ENCODE measurements at regions not wholly inside any gene's neighbourhood (a gene's known extent, or its start where the extent isn't known, plus 50 kb on each side); places are given as distances from the start of the nearest gene placed in this dataset.

- TF ChIP-seq MXI1 (IDR thresholded peaks at IDR 0.05; ENCODE audit: borderline replicate concordance, low read depth, low read length) (peak; percentile 48; the same call in 1 of the 3 replicates), ZSCAN29 (CRISPR knock-in tag; conservative IDR thresholded peaks at IDR 0.05) (0 out of 2 replicates have a peak, but pooled peaks have one; percentile 57), TOE1 (CRISPR knock-in tag; IDR thresholded peaks at IDR 0.05) (no peak), MIER2 (CRISPR knock-in tag; IDR thresholded peaks at IDR 0.05) (peak; percentile 84), ZNF883 (CRISPR knock-in tag; IDR thresholded peaks at IDR 0.05; ENCODE audit: not compliant biosample characterization) (peak; percentile 54), CBX5 (CRISPR knock-in tag; IDR thresholded peaks at IDR 0.05; ENCODE audit: borderline replicate concordance) (peak; percentile 91), TOPORS (CRISPR knock-in tag; IDR thresholded peaks at IDR 0.05) (peak; percentile 82; the same call in 1 of the 2 replicates), IRX3 (CRISPR knock-in tag; IDR thresholded peaks at IDR 0.05; ENCODE audit: borderline replicate concordance, low read depth) (no peak), SYNCRIP (IDR thresholded peaks at IDR 0.05; ENCODE audit: insufficient read depth, low read depth, low read length) (no peak), TBX2 (CRISPR knock-in tag; IDR thresholded peaks at IDR 0.05; ENCODE audit: borderline replicate concordance) (peak; percentile 84), ZNF124 (CRISPR knock-in tag; IDR thresholded peaks at IDR 0.05) (0 out of 2 replicates have a peak, but pooled peaks have one; percentile 92), ZBTB37 (CRISPR knock-in tag; IDR thresholded peaks at IDR 0.05) (no peak), FOXP1 (IDR thresholded peaks at IDR 0.05) (peak; percentile 85), FOXP1 (CRISPR knock-in tag; IDR thresholded peaks at IDR 0.05) (peak; percentile 97), SATB2 (CRISPR knock-in tag; IDR thresholded peaks at IDR 0.05) (no peak), ZKSCAN1 (IDR thresholded peaks at IDR 0.05; ENCODE audit: low read length) (no peak), ZFY (CRISPR knock-in tag; IDR thresholded peaks at IDR 0.05) (peak; percentile 40; the same call in 1 of the 2 replicates), SOX6 (IDR thresholded peaks at IDR 0.05) (no peak), SOX6 (CRISPR knock-in tag; IDR thresholded peaks at IDR 0.05) (peak; percentile 94), HOXA9 (CRISPR knock-in tag; IDR thresholded peaks at IDR 0.05; ENCODE audit: borderline replicate concordance) (no peak), TSC22D2 (CRISPR knock-in tag; IDR thresholded peaks at IDR 0.05; ENCODE audit: borderline replicate concordance) (0 out of 2 replicates have a peak, but pooled peaks have one; percentile 54), ZXDC (CRISPR knock-in tag; IDR thresholded peaks at IDR 0.05) (no peak), ZNF282 (IDR thresholded peaks at IDR 0.05; ENCODE audit: partially characterized antibody) (no peak), CCDC6 (CRISPR knock-in tag; IDR thresholded peaks at IDR 0.05) (peak; percentile 81; the same call in 1 of the 2 replicates), KAT8 (CRISPR knock-in tag; IDR thresholded peaks at IDR 0.05) (peak; percentile 79; the same call in 1 of the 2 replicates), TEF (CRISPR knock-in tag; IDR thresholded peaks at IDR 0.05) (no peak), GABPA (IDR thresholded peaks at IDR 0.05; ENCODE audit: low read depth, low read length) (no peak), GABPA (CRISPR knock-in tag; IDR thresholded peaks at IDR 0.05; ENCODE audit: low read depth) (peak; percentile 59), SNAPC5 (CRISPR knock-in tag; IDR thresholded peaks at IDR 0.05; ENCODE audit: borderline replicate concordance) (no peak)
Measured at GRCh38 chr5:158461240-158461854, 602.4 kb upstream of the CLINT1 start (continued).
